Astrocyte (in vitro differentiated cells and primary cell): ENCODE measurements at regions not wholly inside any gene's neighbourhood (a gene's known extent, or its start where the extent isn't known, plus 50 kb on each side); places are given as distances from the start of the nearest gene placed in this dataset.

Experiments used
- EZH2 ChIP-seq: IDR thresholded peaks from 2 replicates; pipeline ENCODE4 v1.6.1; 2012; ENCODE audit warnings: mild to moderate bottlenecking, low read length, inconsistent platforms; ENCODE audit not compliant: insufficient read depth
- TF ChIP-seq, protein P1 (sequence below): IDR thresholded peaks from 2 replicates; pipeline ENCODE4 v1.5.1; 2011; ENCODE audit warnings: low read depth, mild to moderate bottlenecking, inconsistent platforms, low read length, moderate library complexity; ENCODE audit not compliant: insufficient read depth

DNA sequence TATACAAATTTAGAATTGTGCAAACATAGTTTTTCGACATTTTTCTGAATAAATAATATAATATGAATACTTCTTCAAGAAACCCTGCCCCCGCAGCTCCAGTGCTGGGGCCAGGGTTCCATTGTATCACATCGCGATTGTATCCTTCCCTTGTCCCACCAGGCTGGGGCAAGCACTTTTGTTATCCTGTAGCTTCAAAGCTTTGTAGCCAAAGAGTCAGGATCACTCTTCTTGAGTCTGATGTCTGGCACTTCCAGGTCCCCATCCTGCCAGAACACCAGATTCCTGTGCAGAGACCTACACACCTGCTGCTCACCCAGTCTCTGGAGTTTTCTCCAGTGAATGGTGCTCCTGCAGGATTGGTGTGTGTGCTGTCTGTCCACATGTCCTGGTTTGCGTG, 186.9 kb downstream of the ASB1 start:
- TF ChIP-seq, protein P1, sequence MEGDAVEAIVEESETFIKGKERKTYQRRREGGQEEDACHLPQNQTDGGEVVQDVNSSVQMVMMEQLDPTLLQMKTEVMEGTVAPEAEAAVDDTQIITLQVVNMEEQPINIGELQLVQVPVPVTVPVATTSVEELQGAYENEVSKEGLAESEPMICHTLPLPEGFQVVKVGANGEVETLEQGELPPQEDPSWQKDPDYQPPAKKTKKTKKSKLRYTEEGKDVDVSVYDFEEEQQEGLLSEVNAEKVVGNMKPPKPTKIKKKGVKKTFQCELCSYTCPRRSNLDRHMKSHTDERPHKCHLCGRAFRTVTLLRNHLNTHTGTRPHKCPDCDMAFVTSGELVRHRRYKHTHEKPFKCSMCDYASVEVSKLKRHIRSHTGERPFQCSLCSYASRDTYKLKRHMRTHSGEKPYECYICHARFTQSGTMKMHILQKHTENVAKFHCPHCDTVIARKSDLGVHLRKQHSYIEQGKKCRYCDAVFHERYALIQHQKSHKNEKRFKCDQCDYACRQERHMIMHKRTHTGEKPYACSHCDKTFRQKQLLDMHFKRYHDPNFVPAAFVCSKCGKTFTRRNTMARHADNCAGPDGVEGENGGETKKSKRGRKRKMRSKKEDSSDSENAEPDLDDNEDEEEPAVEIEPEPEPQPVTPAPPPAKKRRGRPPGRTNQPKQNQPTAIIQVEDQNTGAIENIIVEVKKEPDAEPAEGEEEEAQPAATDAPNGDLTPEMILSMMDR: no peak
- TF ChIP-seq EZH2: no peak
